Tibial nerve (tissue), 4 donors: ENCODE measurements at regions not wholly inside any gene's neighbourhood (a gene's known extent, or its start where the extent isn't known, plus 50 kb on each side); places are given as distances from the start of the nearest gene placed in this dataset.
A peak's percentile ranks its signal among the peaks of the same experiment; 100 is the strongest.
"Not testable (repeated sequence)": the region's sequence is repeated elsewhere in the genome, so short reads cannot be mapped to it uniquely, and the experiment has no call there.

ENCODE experiments used
- DNase-seq, 2 donors: peaks; one replicate each; pipeline ENCODE4 v3.0.0-alpha.2; 2019; ENCODE audit warnings: low spot score in 2 of 2
- H3K27ac ChIP-seq, 4 donors: fragments of 200-600 bp; sonication (generic) in 3 of 4; one replicate each; pipeline ENCODE4 v1.5.1; 2017 to 2019; ENCODE audit warnings: mild to moderate bottlenecking in 1 of 4
- H3K27me3 ChIP-seq, 2 donors: fragments of 200-600 bp; sonication (generic) in 1 of 2; one replicate each; pipeline versions ENCODE4 v1.5.1 to v1.6.0; 2017 to 2019
- H3K36me3 ChIP-seq, 3 donors: fragments of 200-600 bp; sonication (generic); one replicate each; pipeline ENCODE4 v1.5.1; 2018 to 2019
- H3K4me1 ChIP-seq, 4 donors: fragments of 200-600 bp; sonication (generic) in 3 of 4; one replicate each; pipeline ENCODE4 v1.5.1; 2017 to 2019
- H3K4me3 ChIP-seq, 4 donors: fragments of 200-600 bp; sonication (generic) in 3 of 4; one replicate each; pipeline ENCODE4 v1.5.1; 2017 to 2019; ENCODE audit warnings: mild to moderate bottlenecking in 1 of 4, moderate library complexity in 1 of 4
- H3K9me3 ChIP-seq, 4 donors: fragments of 200-600 bp; sonication (generic) in 3 of 4; one replicate each; pipeline ENCODE4 v1.5.1; 2017 to 2019
- EP300 ChIP-seq, 2 donors: sonication (generic); formaldehyde crosslinking; IDR thresholded peaks; one replicate each; pipeline ENCODE4 v1.6.1; 2017; ENCODE audit warnings: antibody characterized with exemption in 2 of 2, mild to moderate bottlenecking in 1 of 2
- POLR2A ChIP-seq, 2 donors: fragments of 450-650 bp; IDR thresholded peaks; one replicate each; pipeline ENCODE4 v1.6.1; 2017; ENCODE audit warnings: antibody characterized with exemption in 2 of 2, mild to moderate bottlenecking in 2 of 2, moderate library complexity in 2 of 2
- WGBS, 2 donors: methylation state at CpG; one replicate each; pipeline ENCODE4 v1.1.5; 2018; 5-methylcytosine and 5-hydroxymethylcytosine counted together
- TF ChIP-seq, protein P1 (sequence below), 5 experiments: fragments of 200-600 bp in 3 of 5; fragments of 450-650 bp in 2 of 5; sonication (generic) in 3 of 5; IDR thresholded peaks; one replicate each; pipeline ENCODE4 v1.5.1; 2016 to 2019; ENCODE audit warnings: antibody characterized with exemption in 5 of 5, mild to moderate bottlenecking in 3 of 5, moderate library complexity in 2 of 5

DNA sequence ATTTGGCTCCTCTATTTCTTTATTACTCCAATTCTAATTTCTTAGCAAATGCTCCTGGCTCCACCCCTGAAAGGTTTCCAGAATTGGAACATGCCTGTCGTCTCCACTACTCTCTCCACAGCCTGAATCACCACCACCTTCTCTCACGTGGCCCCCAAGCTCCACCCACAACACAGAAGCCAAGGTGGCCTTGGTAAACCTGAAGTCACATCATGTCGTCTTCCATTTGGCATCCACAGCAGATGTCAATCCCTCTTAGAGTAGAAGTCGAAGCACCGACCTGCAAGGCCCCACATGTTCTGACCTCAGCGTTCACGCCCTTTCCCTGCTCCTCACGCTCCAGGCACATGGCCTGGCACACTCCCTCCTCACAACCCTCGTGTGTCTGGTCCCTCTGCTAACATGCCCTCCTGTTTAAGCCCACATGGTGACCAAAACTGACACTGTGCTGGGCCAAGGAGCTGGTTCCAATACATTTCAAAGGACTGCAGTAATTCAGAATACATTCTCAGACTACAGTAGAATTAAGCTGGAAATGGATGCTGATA, 56.3 kb upstream of the GPC1 start:
- no peaks in the 10 kb centered on the region for H3K27me3 ChIP-seq
- no peak for DNase-seq
- whole genome bisulfite sequencing, 2 donors = 72 to 76% methylated on average over 9 of the region's 9 CpGs
- H3K4me3 ChIP-seq = no peak overlapping the region
- peaks cover 0 to 11% (median 5%) of the 10 kb centered on the region in 4 donors for H3K4me1 ChIP-seq
- TF ChIP-seq POLR2A (IDR thresholded peaks at IDR 0.05) (no peak), EP300 (IDR thresholded peaks at IDR 0.05) (no peak)
- TF ChIP-seq, protein P1, sequence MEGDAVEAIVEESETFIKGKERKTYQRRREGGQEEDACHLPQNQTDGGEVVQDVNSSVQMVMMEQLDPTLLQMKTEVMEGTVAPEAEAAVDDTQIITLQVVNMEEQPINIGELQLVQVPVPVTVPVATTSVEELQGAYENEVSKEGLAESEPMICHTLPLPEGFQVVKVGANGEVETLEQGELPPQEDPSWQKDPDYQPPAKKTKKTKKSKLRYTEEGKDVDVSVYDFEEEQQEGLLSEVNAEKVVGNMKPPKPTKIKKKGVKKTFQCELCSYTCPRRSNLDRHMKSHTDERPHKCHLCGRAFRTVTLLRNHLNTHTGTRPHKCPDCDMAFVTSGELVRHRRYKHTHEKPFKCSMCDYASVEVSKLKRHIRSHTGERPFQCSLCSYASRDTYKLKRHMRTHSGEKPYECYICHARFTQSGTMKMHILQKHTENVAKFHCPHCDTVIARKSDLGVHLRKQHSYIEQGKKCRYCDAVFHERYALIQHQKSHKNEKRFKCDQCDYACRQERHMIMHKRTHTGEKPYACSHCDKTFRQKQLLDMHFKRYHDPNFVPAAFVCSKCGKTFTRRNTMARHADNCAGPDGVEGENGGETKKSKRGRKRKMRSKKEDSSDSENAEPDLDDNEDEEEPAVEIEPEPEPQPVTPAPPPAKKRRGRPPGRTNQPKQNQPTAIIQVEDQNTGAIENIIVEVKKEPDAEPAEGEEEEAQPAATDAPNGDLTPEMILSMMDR (IDR thresholded peaks at IDR 0.05) = no peak
- H3K9me3 ChIP-seq = peaks cover 0 to 3% (median 0%) of the 10 kb centered on the region in 4 donors
- no peaks in the 10 kb centered on the region for H3K36me3 ChIP-seq
- no peak overlapping the region for H3K27ac ChIP-seq

GRCh38 chr2:240383099-240383758, 52.2 kb upstream of the GPC1 start:
- no peaks in the 10 kb centered on the region for H3K36me3 ChIP-seq
- no peak for DNase-seq
- peak overlapping the region in 2 of 4 donors; percentile 14 to 53 for H3K27ac ChIP-seq
- TF ChIP-seq EP300 (IDR thresholded peaks at IDR 0.05) (no peak), POLR2A (IDR thresholded peaks at IDR 0.05) (no peak)
- TF ChIP-seq, protein P1 (IDR thresholded peaks at IDR 0.05) = no peak
- 65 to 69% methylated on average over 13 to 17 of the region's 17 CpGs for WGBS, 2 donors
- H3K27me3 ChIP-seq = no peaks in the 10 kb centered on the region
- H3K9me3 ChIP-seq = peaks cover 0 to 3% (median 0%) of the 10 kb centered on the region in 4 donors
- H3K4me1 ChIP-seq = peaks cover 0 to 8% (median 6%) of the 10 kb centered on the region in 4 donors
- peak overlapping the region in 1 of 4 donors; percentile 32 for H3K4me3 ChIP-seq

DNA sequence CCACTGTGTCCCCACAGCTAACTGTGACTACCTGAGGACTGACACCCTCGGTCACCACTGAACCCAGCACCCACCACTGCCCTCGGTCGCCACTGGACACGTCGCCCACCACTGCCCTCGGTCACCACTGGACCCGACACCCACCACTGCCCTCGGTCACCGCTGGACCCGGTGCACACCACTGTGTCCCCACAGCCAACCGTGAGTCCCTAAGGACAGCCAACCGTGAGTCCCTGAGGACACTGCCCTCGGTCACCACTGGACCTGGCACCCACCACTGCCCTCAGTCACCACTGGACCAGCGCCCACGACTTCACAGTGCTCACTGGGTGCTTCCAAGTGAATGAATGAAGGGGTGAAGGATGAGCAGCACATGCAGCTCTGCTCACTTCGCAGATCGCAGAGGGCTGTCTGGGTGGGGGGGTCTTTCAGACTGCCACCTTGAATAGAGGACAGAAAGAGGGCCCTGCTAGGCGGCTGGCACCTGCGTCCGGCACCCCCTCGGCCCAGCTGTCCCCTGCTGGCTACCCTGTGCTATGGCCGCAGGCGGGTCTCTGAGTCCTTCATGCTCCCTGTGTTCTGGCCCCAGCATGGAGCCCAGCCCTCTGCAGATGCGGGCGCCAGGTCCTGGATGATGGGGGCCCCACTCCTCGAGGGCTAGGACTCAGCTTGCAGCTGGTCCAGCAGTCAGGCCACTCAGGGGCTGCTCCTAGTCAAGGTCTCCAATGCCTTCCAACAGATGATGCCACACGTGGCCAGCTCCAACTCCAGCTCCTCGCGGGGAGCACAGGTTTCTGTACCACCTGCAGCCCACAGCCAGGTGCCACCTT, 51.4 kb upstream of the GPC1 start:
- no peak overlapping the region for H3K4me3 ChIP-seq

DNA sequence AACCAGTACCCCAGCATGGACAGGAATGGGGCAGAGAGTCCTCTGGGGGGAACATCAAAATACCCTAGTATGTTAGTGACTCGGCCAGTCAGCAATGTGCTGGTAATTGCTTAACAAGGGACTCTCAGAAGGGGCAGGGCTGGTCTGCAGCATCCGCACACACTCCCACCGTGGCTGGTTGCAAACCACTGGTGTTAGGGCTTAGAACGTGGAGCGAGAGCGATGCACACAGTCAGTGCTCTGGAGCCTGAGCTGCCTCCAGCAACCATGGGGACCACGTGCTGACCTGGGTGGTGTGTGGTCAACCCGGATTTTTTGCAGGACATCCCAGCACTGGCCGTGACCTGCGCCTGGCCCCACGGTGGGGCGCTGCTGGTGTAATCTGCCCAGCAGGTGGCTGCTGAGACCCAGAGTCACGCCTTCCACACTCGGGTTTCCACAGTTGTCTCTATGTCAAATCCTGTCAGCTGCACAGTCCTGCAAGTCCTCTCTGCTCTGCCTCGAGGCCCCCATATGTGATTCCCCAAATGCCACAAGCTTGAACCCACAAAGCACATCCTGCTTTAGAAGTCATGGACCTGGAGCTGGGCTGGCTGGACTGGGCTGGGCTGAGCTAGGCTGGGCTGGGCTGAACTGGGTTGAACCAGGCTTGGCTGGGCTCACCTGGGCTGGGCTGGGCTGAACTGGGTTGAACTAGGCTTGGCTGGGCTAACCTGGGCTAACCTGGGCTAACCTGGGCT, 50.6 kb upstream of the GPC1 start:
- TF ChIP-seq EP300 (IDR thresholded peaks at IDR 0.05) = no peak
- TF ChIP-seq, protein P1 (IDR thresholded peaks at IDR 0.05) = no peak
- TF ChIP-seq POLR2A (IDR thresholded peaks at IDR 0.05) = no peak
- H3K4me1 ChIP-seq = peaks cover 0 to 8% (median 6%) of the 10 kb centered on the region in 4 donors
- no peak for DNase-seq
- H3K36me3 ChIP-seq = no peaks in the 10 kb centered on the region
- H3K9me3 ChIP-seq = peaks cover 0 to 3% (median 0%) of the 10 kb centered on the region in 4 donors
- H3K27me3 ChIP-seq = no peaks in the 10 kb centered on the region
- WGBS, 2 donors = 85 to 87% methylated on average over 9 of the region's 15 CpGs
- no peak overlapping the region for H3K27ac ChIP-seq
- no peak overlapping the region for H3K4me3 ChIP-seq

More for the DNA sequence above, 51.4 kb upstream of the GPC1 start:
- Histone ChIP-seq H3K4me1 (peaks cover 0 to 8% (median 6%) of the 10 kb centered on the region in 4 donors), H3K27ac (peak overlapping the region in 1 of 4 donors; percentile 14), H3K36me3 (no peaks in the 10 kb centered on the region), H3K27me3 (no peaks in the 10 kb centered on the region), H3K9me3 (peaks cover 0 to 3% (median 0%) of the 10 kb centered on the region in 4 donors)
- 89 to 91% methylated on average over 23 to 26 of the region's 29 CpGs for WGBS, 2 donors
- DNase-seq = no peak
- TF ChIP-seq POLR2A (IDR thresholded peaks at IDR 0.05) = no peak
- TF ChIP-seq, protein P1 (IDR thresholded peaks at IDR 0.05) = no peak
- TF ChIP-seq EP300 (IDR thresholded peaks at IDR 0.05) = no peak

DNA sequence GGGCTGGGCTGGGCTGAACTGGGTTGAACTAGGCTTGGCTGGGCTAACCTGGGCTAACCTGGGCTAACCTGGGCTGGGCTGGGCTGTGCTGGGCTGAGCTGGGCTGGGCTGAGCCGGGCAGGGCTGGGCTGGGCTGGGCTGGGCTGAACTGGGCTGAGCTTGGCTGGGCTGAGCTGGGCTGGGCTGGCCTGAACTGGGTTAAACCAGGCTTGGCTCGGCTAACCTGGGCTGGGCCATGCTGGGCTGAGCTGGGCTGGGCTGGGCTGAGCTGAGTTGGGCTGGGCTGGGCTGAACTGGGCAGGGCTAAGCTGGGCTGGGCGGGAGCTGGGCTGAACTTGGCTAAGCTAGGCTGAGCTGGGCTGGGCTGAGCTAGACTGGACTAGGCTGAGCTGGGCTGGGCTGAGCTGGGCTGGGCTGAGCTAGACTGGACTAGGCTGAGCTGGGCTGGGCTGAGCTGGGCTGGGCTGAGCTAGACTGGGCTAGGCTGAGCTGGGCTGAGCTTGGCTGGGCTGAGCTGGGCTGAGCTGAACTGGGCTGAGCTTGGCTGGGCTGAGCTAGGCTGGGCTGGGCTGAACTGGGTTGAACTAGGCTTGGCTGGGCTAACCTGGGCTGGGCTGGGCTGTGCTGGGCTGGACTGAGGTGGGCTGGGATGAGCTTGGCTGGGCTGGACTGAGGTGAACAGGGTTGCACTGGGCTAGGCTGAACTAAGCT, 49.9 kb upstream of the GPC1 start:
- H3K4me1 ChIP-seq, H3K36me3 ChIP-seq, DNase-seq, H3K4me3 ChIP-seq, H3K27ac ChIP-seq, H3K9me3 ChIP-seq, H3K27me3 ChIP-seq: not testable (repeated sequence)
- WGBS, 2 donors = 78% methylated on average over 3 of the region's 3 CpGs; no CpG with 5 or more reads in 1 of the 2 donors
